H9 (cell line): ENCODE measurements at regions not wholly inside any gene's neighbourhood (a gene's known extent, or its start where the extent isn't known, plus 50 kb on each side); places are given as distances from the start of the nearest gene placed in this dataset.

Source experiments
- DNase-seq: peaks from one replicate; pipeline ENCODE4 v3.0.0-alpha.2; 2017
- H2AFZ ChIP-seq: one replicate; pipeline ENCODE4 v1.6.1; 2013; ENCODE audit warnings: mild to moderate bottlenecking, low read length, control low read depth, moderate library complexity
- H2AK5ac ChIP-seq: 2 replicates; pipeline ENCODE4 v1.6.1; 2013; ENCODE audit warnings: low read length, control low read depth, mixed read lengths; ENCODE audit not compliant: insufficient read length
- H2BK120ac ChIP-seq: one replicate; pipeline ENCODE4 v1.6.1; 2013; ENCODE audit warnings: low read depth, mild to moderate bottlenecking, low read length, control low read depth, inconsistent platforms; ENCODE audit not compliant: poor library complexity, severe bottlenecking
- H2BK12ac ChIP-seq: 2 replicates; pipeline ENCODE4 v1.6.1; 2013; ENCODE audit warnings: low read length, control low read depth, mixed read lengths, low read depth; ENCODE audit not compliant: insufficient read length
- H2BK15ac ChIP-seq: 2 replicates; pipeline ENCODE4 v1.6.1; 2013; ENCODE audit warnings: low read depth, low read length, control low read depth
- H2BK20ac ChIP-seq: one replicate; pipeline ENCODE4 v1.6.1; 2013; ENCODE audit warnings: low read depth, mild to moderate bottlenecking, low read length, control low read depth, inconsistent platforms; ENCODE audit not compliant: poor library complexity, severe bottlenecking
- H2BK5ac ChIP-seq: 2 replicates; pipeline ENCODE4 v1.6.1; 2013; ENCODE audit warnings: low read length, control low read depth, mixed read lengths; ENCODE audit not compliant: insufficient read length
- H3K14ac ChIP-seq: 2 replicates; pipeline ENCODE4 v1.6.1; 2013; ENCODE audit warnings: low read length, control low read depth; ENCODE audit not compliant: insufficient read depth
- H3K18ac ChIP-seq: 2 replicates; pipeline ENCODE4 v1.6.1; 2013; ENCODE audit warnings: low read depth, mild to moderate bottlenecking, mixed read lengths, low read length, control low read depth; ENCODE audit not compliant: insufficient read length
- H3K23ac ChIP-seq: 2 replicates; pipeline ENCODE4 v1.6.1; 2013; ENCODE audit warnings: low read length, control low read depth, mixed read lengths, low read depth; ENCODE audit not compliant: insufficient read length
- H3K23me2 ChIP-seq: 2 replicates; pipeline ENCODE4 v1.6.1; 2013; ENCODE audit warnings: low read depth, mild to moderate bottlenecking, mixed read lengths, low read length, control low read depth; ENCODE audit not compliant: insufficient read length, poor library complexity, severe bottlenecking
- H3K27ac ChIP-seq: 2 replicates; pipeline ENCODE4 v1.5.1; 2013; ENCODE audit warnings: low read length, control low read depth, mixed read lengths, low read depth; ENCODE audit not compliant: insufficient read length
- H3K27me3 ChIP-seq: 2 replicates; pipeline ENCODE4 v1.6.1; 2013; ENCODE audit warnings: low read length, control low read depth, inconsistent platforms; ENCODE audit not compliant: insufficient read depth
- H3K4ac ChIP-seq: 2 replicates; pipeline ENCODE4 v1.6.1; 2013; ENCODE audit warnings: low read depth, mild to moderate bottlenecking, control low read depth, inconsistent platforms, low read length, moderate library complexity
- H3K4me1 ChIP-seq: 2 replicates; pipeline ENCODE4 v1.6.1; 2013; ENCODE audit warnings: low read length, control low read depth, inconsistent platforms; ENCODE audit not compliant: insufficient read depth
- H3K4me2 ChIP-seq: 2 replicates; pipeline ENCODE4 v1.6.1; 2013; ENCODE audit warnings: low read length, control low read depth, mixed read lengths; ENCODE audit not compliant: insufficient read length, insufficient read depth
- H3K56ac ChIP-seq: 2 replicates; pipeline ENCODE4 v1.6.1; 2013; ENCODE audit warnings: low read depth, mild to moderate bottlenecking, mixed read lengths, low read length, control low read depth; ENCODE audit not compliant: insufficient read length
- H3K79me1 ChIP-seq: 2 replicates; pipeline ENCODE4 v1.6.1; 2013; ENCODE audit warnings: low read depth, mild to moderate bottlenecking, moderate library complexity, low read length, control low read depth, inconsistent platforms; ENCODE audit not compliant: insufficient read depth, poor library complexity, severe bottlenecking
- H3K79me2 ChIP-seq: 2 replicates; pipeline ENCODE4 v1.6.1; 2013; ENCODE audit warnings: low read length, control low read depth, inconsistent platforms; ENCODE audit not compliant: insufficient read depth
- H3K9ac ChIP-seq: 2 replicates; pipeline ENCODE4 v1.6.1; 2013; ENCODE audit warnings: low read length, control low read depth, mixed read lengths; ENCODE audit not compliant: insufficient read length; ENCODE audit errors: extremely low read depth
- H3K9me3 ChIP-seq: one replicate; pipeline ENCODE4 v1.6.1; 2013; ENCODE audit warnings: low read depth, low read length, inconsistent platforms; ENCODE audit not compliant: control insufficient read depth
- H3T11ph ChIP-seq: one replicate; pipeline ENCODE4 v1.6.1; 2013; ENCODE audit warnings: mild to moderate bottlenecking, low read length, control low read depth, inconsistent platforms
- H4K20me1 ChIP-seq: one replicate; pipeline ENCODE4 v1.6.1; 2013; ENCODE audit not compliant: control insufficient read depth, insufficient read length, insufficient read depth
- H4K5ac ChIP-seq: 2 replicates; pipeline ENCODE4 v1.6.1; 2013; ENCODE audit warnings: low read depth, mild to moderate bottlenecking, mixed read lengths, low read length, control low read depth; ENCODE audit not compliant: insufficient read length
- H4K8ac ChIP-seq: replicated peaks from 2 replicates; pipeline ENCODE4 v1.6.1; 2013; ENCODE audit warnings: low read length, control low read depth, mixed read lengths, low read depth; ENCODE audit not compliant: insufficient read length
- H4K91ac ChIP-seq: 2 replicates; pipeline ENCODE4 v1.6.1; 2013; ENCODE audit warnings: low read depth, mild to moderate bottlenecking, moderate library complexity, mixed read lengths, low read length, control low read depth; ENCODE audit not compliant: insufficient read length
- H3K27ac Mint-ChIP-seq, 3 experiments: 2 replicates in 2 of 3; 3 replicates in 1 of 3; pipeline ENCODE4 v1.8.0; 2020 to 2021; ENCODE audit warnings: mixed read lengths in 3 of 3, mild to moderate bottlenecking in 1 of 3, moderate library complexity in 1 of 3
- H3K27me3 Mint-ChIP-seq: 2 replicates; pipeline ENCODE4 v1.8.0; 2021; ENCODE audit warnings: low read depth, mild to moderate bottlenecking, moderate library complexity, mixed read lengths
- H3K36me3 Mint-ChIP-seq, 3 experiments: 2 replicates in 2 of 3; 3 replicates in 1 of 3; pipeline ENCODE4 v1.8.0; 2020 to 2021; ENCODE audit warnings: low read depth in 3 of 3, mixed read lengths in 3 of 3; ENCODE audit not compliant: insufficient read depth in 1 of 3
- H3K4me1 Mint-ChIP-seq, 2 experiments: 2 replicates each; pipeline ENCODE4 v1.8.0; 2020; ENCODE audit warnings: mixed read lengths in 2 of 2
- H3K4me3 Mint-ChIP-seq, 2 experiments: 2 replicates in 1 of 2; 3 replicates in 1 of 2; pipeline ENCODE4 v1.8.0; 2020 to 2021; ENCODE audit warnings: mild to moderate bottlenecking in 2 of 2, mixed read lengths in 2 of 2, moderate library complexity in 1 of 2
- H3K9me3 Mint-ChIP-seq, 2 experiments: 2 replicates in 1 of 2; 3 replicates in 1 of 2; pipeline ENCODE4 v1.8.0; 2020; ENCODE audit warnings: mild to moderate bottlenecking in 2 of 2, mixed read lengths in 2 of 2, moderate library complexity in 1 of 2
- CTCF ChIP-seq: fragments of 200-600 bp; sonication (generic); conservative IDR thresholded peaks from 3 replicates; pipeline ENCODE4 v1.8.0; 2021; ENCODE audit warnings: antibody characterized with exemption, mild to moderate bottlenecking
- WGBS: extraction: QIAGEN DNeasy Blood & Tissue Kit; methylation state at CpG from one replicate; pipeline ENCODE4 v1.1.7; 2013; ENCODE audit warnings: missing lambda C conversion rate, low lambda C conversion rate, mixed read lengths; ENCODE audit not compliant: insufficient read length; ENCODE audit errors: extremely low coverage; 5-methylcytosine and 5-hydroxymethylcytosine counted together

- Histone ChIP-seq H2BK15ac (no peak overlapping the region), H2AK5ac (no peak overlapping the region), H3K4me1 (peaks cover 2% of the 10 kb centered on the region; the same call in 1 of the 2 replicates), H2BK120ac (no peak overlapping the region), H3K27ac (no peak overlapping the region), H3K4me2 (no peak overlapping the region), H3K14ac (no peak overlapping the region), H2BK12ac (no peak overlapping the region), H3K79me2 (no peaks in the 10 kb centered on the region), H3K4ac (no peak overlapping the region), H3K27me3 (peaks cover under 1% of the 10 kb centered on the region; the same call in 1 of the 2 replicates), H2BK5ac (no peak overlapping the region), H4K8ac (no peak overlapping the region), H3K9me3 (no peaks in the 10 kb centered on the region), H2AFZ (no peak overlapping the region), H3T11ph (no peak overlapping the region), H3K56ac (no peak overlapping the region), H4K91ac (no peak overlapping the region), H3K18ac (no peak overlapping the region), H3K23ac (no peak overlapping the region), H3K9ac (no peak overlapping the region), H2BK20ac (no peak overlapping the region), H3K23me2 (peaks cover 7% of the 10 kb centered on the region), H4K20me1 (no peaks in the 10 kb centered on the region), H3K79me1 (no peaks in the 10 kb centered on the region), H4K5ac (no peak overlapping the region)
- DNase-seq, result no peak
- no peak overlapping the region for H3K27ac Mint-ChIP-seq
- peaks cover 22 to 37% of the 10 kb centered on the region in 2 experiments for H3K4me1 Mint-ChIP-seq
- WGBS, result no CpG with 5 or more reads among the region's 3 CpGs
- H3K9me3 Mint-ChIP-seq, result peaks cover 0 to 5% of the 10 kb centered on the region in 2 experiments; a peak in 2 of 5 replicates
- peaks cover 81% of the 10 kb centered on the region for H3K27me3 Mint-ChIP-seq
- no peak overlapping the region for H3K4me3 Mint-ChIP-seq
- TF ChIP-seq CTCF, result no peak
- H3K36me3 Mint-ChIP-seq, result no peaks in the 10 kb centered on the region
Measured at GRCh38 chr9:84145031-84145430, 164.4 kb downstream of the RMI1 start.
